K562 (cell line): ENCODE measurements at regions not wholly inside any gene's neighbourhood (a gene's known extent, or its start where the extent isn't known, plus 50 kb on each side); places are given as distances from the start of the nearest gene placed in this dataset.

Source experiments
- ETV5 ChIP-seq: sonication (generic); formaldehyde crosslinking; IDR thresholded peaks from 2 replicates; pipeline ENCODE4 v1.4.0; 2020; ENCODE audit warnings: low read depth, mild to moderate bottlenecking, missing genetic modification reagents
- NR2C2 ChIP-seq, 2 experiments: fragments of 200-800 bp in 1 of 2; sonication (Bioruptor generic) in 1 of 2; sonication (generic) in 1 of 2; formaldehyde crosslinking in 1 of 2; IDR thresholded peaks; 2 replicates each; pipeline versions ENCODE4 v1.6.1 to v1.8.0; 2016 to 2022; ENCODE audit warnings: mild to moderate bottlenecking in 1 of 2, missing compliant biosample characterization in 1 of 2, missing genetic modification characterization in 1 of 2, missing genetic modification reagents in 1 of 2
- TF ChIP-seq, protein P1 (sequence below), 3 experiments: IDR thresholded peaks in 2 of 3; conservative IDR thresholded peaks in 1 of 3; 2 replicates each; pipeline ENCODE4 v1.5.1; 2011 to 2012; ENCODE audit warnings: low read length in 3 of 3, mild to moderate bottlenecking in 3 of 3, control low read depth in 2 of 3, improper control_type of control experiment in 1 of 3, inconsistent platforms in 1 of 3, low read depth in 1 of 3, mixed read lengths in 1 of 3, moderate library complexity in 1 of 3; ENCODE audit not compliant: insufficient read depth in 2 of 3
- TF ChIP-seq, protein P2 (sequence below), 3 experiments: fragments of 200-800 bp in 1 of 3; sonication (Bioruptor generic) in 1 of 3; sonication (generic) in 1 of 3; formaldehyde crosslinking in 1 of 3; IDR thresholded peaks; 2 replicates each; pipeline versions ENCODE4 v1.6.1 to v1.8.0; 2016 to 2022; ENCODE audit warnings: mild to moderate bottlenecking in 2 of 3, missing compliant biosample characterization in 2 of 3, missing genetic modification characterization in 2 of 3, missing genetic modification reagents in 1 of 3

- TF ChIP-seq NR2C2 (CRISPR knock-in tag; IDR thresholded peaks at IDR 0.05) (no peak), NR2C2 (tag; IDR thresholded peaks at IDR 0.05) (no peak), ETV5 (no peak)
- TF ChIP-seq, protein P1, sequence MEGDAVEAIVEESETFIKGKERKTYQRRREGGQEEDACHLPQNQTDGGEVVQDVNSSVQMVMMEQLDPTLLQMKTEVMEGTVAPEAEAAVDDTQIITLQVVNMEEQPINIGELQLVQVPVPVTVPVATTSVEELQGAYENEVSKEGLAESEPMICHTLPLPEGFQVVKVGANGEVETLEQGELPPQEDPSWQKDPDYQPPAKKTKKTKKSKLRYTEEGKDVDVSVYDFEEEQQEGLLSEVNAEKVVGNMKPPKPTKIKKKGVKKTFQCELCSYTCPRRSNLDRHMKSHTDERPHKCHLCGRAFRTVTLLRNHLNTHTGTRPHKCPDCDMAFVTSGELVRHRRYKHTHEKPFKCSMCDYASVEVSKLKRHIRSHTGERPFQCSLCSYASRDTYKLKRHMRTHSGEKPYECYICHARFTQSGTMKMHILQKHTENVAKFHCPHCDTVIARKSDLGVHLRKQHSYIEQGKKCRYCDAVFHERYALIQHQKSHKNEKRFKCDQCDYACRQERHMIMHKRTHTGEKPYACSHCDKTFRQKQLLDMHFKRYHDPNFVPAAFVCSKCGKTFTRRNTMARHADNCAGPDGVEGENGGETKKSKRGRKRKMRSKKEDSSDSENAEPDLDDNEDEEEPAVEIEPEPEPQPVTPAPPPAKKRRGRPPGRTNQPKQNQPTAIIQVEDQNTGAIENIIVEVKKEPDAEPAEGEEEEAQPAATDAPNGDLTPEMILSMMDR (IDR thresholded peaks at IDR 0.05 in 2 of 3, conservative IDR thresholded peaks at IDR 0.05 in 1 of 3; ENCODE audit: insufficient read depth in 2 of 3, low read depth in 1 of 3, low read length in 3 of 3), result no peak
- TF ChIP-seq, protein P2, sequence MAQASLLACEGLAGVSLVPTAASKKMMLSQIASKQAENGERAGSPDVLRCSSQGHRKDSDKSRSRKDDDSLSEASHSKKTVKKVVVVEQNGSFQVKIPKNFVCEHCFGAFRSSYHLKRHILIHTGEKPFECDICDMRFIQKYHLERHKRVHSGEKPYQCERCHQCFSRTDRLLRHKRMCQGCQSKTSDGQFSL (CRISPR knock-in tag; IDR thresholded peaks at IDR 0.05), result no peak
- TF ChIP-seq, protein P2 (tag; IDR thresholded peaks at IDR 0.05), result no peak
Measured at GRCh38 chr2:111705711-111706336, 178.2 kb downstream of the ANAPC1 start.
